ENCODE measurements at regions not wholly inside any gene's neighbourhood (a gene's known extent, or its start where the extent isn't known, plus 50 kb on each side); places are given as distances from the start of the nearest gene placed in this dataset.
"Not testable (repeated sequence)": the region's sequence is repeated elsewhere in the genome, so short reads cannot be mapped to it uniquely, and the experiment has no call there.

- peaks cover 46% of the 10 kb centered on the region for H3K9me3 Mint-ChIP-seq
- not testable (repeated sequence) for H3K27me3 Mint-ChIP-seq (ENCODE audit: low read depth); DNase-seq (ENCODE audit: low spot score in 2 of 2, unreplicated experiment in 2 of 2); H3K27ac Mint-ChIP-seq; H3K36me3 Mint-ChIP-seq; H3K4me3 Mint-ChIP-seq; H3K4me1 Mint-ChIP-seq
Observed at GRCh38 chr22:10747227-10747626, 4780.8 kb upstream of the OR11H1 start.

GRCh38 chr22:10748751-10749150 is 4779.2 kb upstream of the OR11H1 start:
- peaks cover 44% of the 10 kb centered on the region for H3K9me3 Mint-ChIP-seq
- not testable (repeated sequence) for H3K27me3 Mint-ChIP-seq (ENCODE audit: low read depth); H3K27ac Mint-ChIP-seq; H3K36me3 Mint-ChIP-seq; H3K4me3 Mint-ChIP-seq; DNase-seq (ENCODE audit: low spot score in 2 of 2, unreplicated experiment in 2 of 2); H3K4me1 Mint-ChIP-seq

GRCh38 chr22:10749423-10749822 is 4778.6 kb upstream of the OR11H1 start:
- H3K9me3 Mint-ChIP-seq, result peaks cover 46% of the 10 kb centered on the region
- DNase-seq (ENCODE audit: low spot score in 2 of 2, unreplicated experiment in 2 of 2); H3K27ac Mint-ChIP-seq; H3K27me3 Mint-ChIP-seq (ENCODE audit: low read depth); H3K36me3 Mint-ChIP-seq; H3K4me1 Mint-ChIP-seq; H3K4me3 Mint-ChIP-seq: not testable (repeated sequence)

- H3K36me3 Mint-ChIP-seq; DNase-seq (ENCODE audit: low spot score in 2 of 2, unreplicated experiment in 2 of 2); H3K27ac Mint-ChIP-seq; H3K4me1 Mint-ChIP-seq; H3K4me3 Mint-ChIP-seq; H3K27me3 Mint-ChIP-seq (ENCODE audit: low read depth): not testable (repeated sequence)
- H3K9me3 Mint-ChIP-seq, result peaks cover 52% of the 10 kb centered on the region
Observed at GRCh38 chr22:10753566-10753965, 4774.4 kb upstream of the OR11H1 start.

GRCh38 chr22:10755350-10755749 is 4772.6 kb upstream of the OR11H1 start:
- H3K27me3 Mint-ChIP-seq (ENCODE audit: low read depth); DNase-seq (ENCODE audit: low spot score in 2 of 2, unreplicated experiment in 2 of 2); H3K4me3 Mint-ChIP-seq; H3K27ac Mint-ChIP-seq; H3K36me3 Mint-ChIP-seq; H3K4me1 Mint-ChIP-seq: not testable (repeated sequence)
- peaks cover 47% of the 10 kb centered on the region for H3K9me3 Mint-ChIP-seq

GRCh38 chr22:10760418-10760817 is 4767.6 kb upstream of the OR11H1 start:
- DNase-seq (ENCODE audit: low spot score in 2 of 2, unreplicated experiment in 2 of 2); H3K4me3 Mint-ChIP-seq; H3K36me3 Mint-ChIP-seq; H3K4me1 Mint-ChIP-seq; H3K27ac Mint-ChIP-seq; H3K27me3 Mint-ChIP-seq (ENCODE audit: low read depth): not testable (repeated sequence)
- H3K9me3 Mint-ChIP-seq, result peaks cover 42% of the 10 kb centered on the region

- not testable (repeated sequence) for DNase-seq (ENCODE audit: low spot score in 2 of 2, unreplicated experiment in 2 of 2); H3K4me3 Mint-ChIP-seq; H3K27me3 Mint-ChIP-seq (ENCODE audit: low read depth); H3K27ac Mint-ChIP-seq; H3K36me3 Mint-ChIP-seq; H3K4me1 Mint-ChIP-seq
- H3K9me3 Mint-ChIP-seq, result peaks cover 50% of the 10 kb centered on the region
Observed at GRCh38 chr22:10766320-10766719, 4761.7 kb upstream of the OR11H1 start.

GRCh38 chr22:10768875-10769274 is 4759.1 kb upstream of the OR11H1 start:
- H3K9me3 Mint-ChIP-seq, result peaks cover 50% of the 10 kb centered on the region
- not testable (repeated sequence) for H3K36me3 Mint-ChIP-seq; H3K4me3 Mint-ChIP-seq; DNase-seq (ENCODE audit: low spot score in 2 of 2, unreplicated experiment in 2 of 2); H3K27ac Mint-ChIP-seq; H3K4me1 Mint-ChIP-seq; H3K27me3 Mint-ChIP-seq (ENCODE audit: low read depth)

GRCh38 chr22:10771744-10772143 is 4756.2 kb upstream of the OR11H1 start:
- not testable (repeated sequence) for H3K27me3 Mint-ChIP-seq (ENCODE audit: low read depth); DNase-seq (ENCODE audit: low spot score in 2 of 2, unreplicated experiment in 2 of 2); H3K36me3 Mint-ChIP-seq; H3K4me3 Mint-ChIP-seq; H3K27ac Mint-ChIP-seq; H3K4me1 Mint-ChIP-seq
- peaks cover 57% of the 10 kb centered on the region for H3K9me3 Mint-ChIP-seq

GRCh38 chr22:10773341-10773740 is 4754.7 kb upstream of the OR11H1 start:
- not testable (repeated sequence) for DNase-seq (ENCODE audit: low spot score in 2 of 2, unreplicated experiment in 2 of 2); H3K36me3 Mint-ChIP-seq; H3K4me3 Mint-ChIP-seq; H3K27ac Mint-ChIP-seq; H3K27me3 Mint-ChIP-seq (ENCODE audit: low read depth); H3K4me1 Mint-ChIP-seq
- peaks cover 56% of the 10 kb centered on the region for H3K9me3 Mint-ChIP-seq

GRCh38 chr22:10775601-10776357 is 4752.2 kb upstream of the OR11H1 start:
- not testable (repeated sequence) for H3K27ac Mint-ChIP-seq; H3K27me3 Mint-ChIP-seq (ENCODE audit: low read depth); H3K4me1 Mint-ChIP-seq; DNase-seq (ENCODE audit: low spot score in 2 of 2, unreplicated experiment in 2 of 2); H3K4me3 Mint-ChIP-seq; H3K36me3 Mint-ChIP-seq
- peaks cover 66% of the 10 kb centered on the region for H3K9me3 Mint-ChIP-seq

- H3K4me1 Mint-ChIP-seq; DNase-seq (ENCODE audit: low spot score in 2 of 2, unreplicated experiment in 2 of 2); H3K27ac Mint-ChIP-seq; H3K27me3 Mint-ChIP-seq (ENCODE audit: low read depth); H3K4me3 Mint-ChIP-seq; H3K36me3 Mint-ChIP-seq: not testable (repeated sequence)
- peaks cover 63% of the 10 kb centered on the region for H3K9me3 Mint-ChIP-seq
Observed at GRCh38 chr22:10776358-10776729, 4751.6 kb upstream of the OR11H1 start.

GRCh38 chr22:10777733-10778132 is 4750.3 kb upstream of the OR11H1 start:
- Mint-ChIP-seq H3K36me3 (peaks cover 11% of the 10 kb centered on the region), H3K9me3 (peaks cover 62% of the 10 kb centered on the region)
- DNase-seq (ENCODE audit: low spot score in 2 of 2, unreplicated experiment in 2 of 2); H3K27ac Mint-ChIP-seq; H3K4me3 Mint-ChIP-seq; H3K27me3 Mint-ChIP-seq (ENCODE audit: low read depth); H3K4me1 Mint-ChIP-seq: not testable (repeated sequence)

Measured in mesothelial cell of epicardium (in vitro differentiated cells).